ENCODE measurements at regions not wholly inside any gene's neighbourhood (a gene's known extent, or its start where the extent isn't known, plus 50 kb on each side); places are given as distances from the start of the nearest gene placed in this dataset.

DNA sequence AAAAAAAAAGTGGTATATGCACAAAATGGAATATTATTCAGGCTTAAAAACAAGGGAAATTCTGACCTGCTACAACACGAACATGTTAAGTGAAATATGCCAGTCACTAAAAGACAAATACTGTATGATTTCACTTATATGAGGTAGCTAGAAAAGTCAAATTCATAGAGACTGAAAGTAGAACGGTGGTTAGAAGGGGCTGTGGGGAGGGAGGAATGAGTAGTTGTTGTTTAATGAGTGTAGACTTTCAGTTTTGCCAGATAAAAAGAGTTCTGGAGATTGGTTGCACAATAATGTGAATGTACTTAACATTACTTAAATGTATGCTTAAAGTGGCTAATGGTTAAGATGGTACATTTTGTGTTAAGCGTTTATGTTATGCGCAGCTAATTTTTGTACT lies 79.5 kb upstream of the IL12B start:
- TF ChIP-seq MNT (conservative IDR thresholded peaks at IDR 0.05) (no peak), ZNF766 (CRISPR knock-in tag; conservative IDR thresholded peaks at IDR 0.05) (no peak), CCNT2 (IDR thresholded peaks at IDR 0.05; ENCODE audit: borderline replicate concordance, extremely low read depth, insufficient read length, low read depth, low read length) (no peak)
- TF ChIP-seq, protein P1, sequence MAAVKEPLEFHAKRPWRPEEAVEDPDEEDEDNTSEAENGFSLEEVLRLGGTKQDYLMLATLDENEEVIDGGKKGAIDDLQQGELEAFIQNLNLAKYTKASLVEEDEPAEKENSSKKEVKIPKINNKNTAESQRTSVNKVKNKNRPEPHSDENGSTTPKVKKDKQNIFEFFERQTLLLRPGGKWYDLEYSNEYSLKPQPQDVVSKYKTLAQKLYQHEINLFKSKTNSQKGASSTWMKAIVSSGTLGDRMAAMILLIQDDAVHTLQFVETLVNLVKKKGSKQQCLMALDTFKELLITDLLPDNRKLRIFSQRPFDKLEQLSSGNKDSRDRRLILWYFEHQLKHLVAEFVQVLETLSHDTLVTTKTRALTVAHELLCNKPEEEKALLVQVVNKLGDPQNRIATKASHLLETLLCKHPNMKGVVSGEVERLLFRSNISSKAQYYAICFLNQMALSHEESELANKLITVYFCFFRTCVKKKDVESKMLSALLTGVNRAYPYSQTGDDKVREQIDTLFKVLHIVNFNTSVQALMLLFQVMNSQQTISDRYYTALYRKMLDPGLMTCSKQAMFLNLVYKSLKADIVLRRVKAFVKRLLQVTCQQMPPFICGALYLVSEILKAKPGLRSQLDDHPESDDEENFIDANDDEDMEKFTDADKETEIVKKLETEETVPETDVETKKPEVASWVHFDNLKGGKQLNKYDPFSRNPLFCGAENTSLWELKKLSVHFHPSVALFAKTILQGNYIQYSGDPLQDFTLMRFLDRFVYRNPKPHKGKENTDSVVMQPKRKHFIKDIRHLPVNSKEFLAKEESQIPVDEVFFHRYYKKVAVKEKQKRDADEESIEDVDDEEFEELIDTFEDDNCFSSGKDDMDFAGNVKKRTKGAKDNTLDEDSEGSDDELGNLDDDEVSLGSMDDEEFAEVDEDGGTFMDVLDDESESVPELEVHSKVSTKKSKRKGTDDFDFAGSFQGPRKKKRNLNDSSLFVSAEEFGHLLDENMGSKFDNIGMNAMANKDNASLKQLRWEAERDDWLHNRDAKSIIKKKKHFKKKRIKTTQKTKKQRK (IDR thresholded peaks at IDR 0.05; ENCODE audit: borderline replicate concordance, low read depth, low read length), result no peak
